HK-2 (cell line): ENCODE measurements at regions not wholly inside any gene's neighbourhood (a gene's known extent, or its start where the extent isn't known, plus 50 kb on each side); places are given as distances from the start of the nearest gene placed in this dataset.
"Not testable (repeated sequence)": the region's sequence is repeated elsewhere in the genome, so short reads cannot be mapped to it uniquely, and the experiment has no call there.

ENCODE experiments used
- DNase-seq: peaks from one replicate; pipeline ENCODE4 v3.0.0-alpha.2; 2018; ENCODE audit not compliant: unreplicated experiment

- no peak for DNase-seq
Observed at GRCh38 chr2:195359043-195359735, 297.8 kb upstream of the SLC39A10 start.

DNA sequence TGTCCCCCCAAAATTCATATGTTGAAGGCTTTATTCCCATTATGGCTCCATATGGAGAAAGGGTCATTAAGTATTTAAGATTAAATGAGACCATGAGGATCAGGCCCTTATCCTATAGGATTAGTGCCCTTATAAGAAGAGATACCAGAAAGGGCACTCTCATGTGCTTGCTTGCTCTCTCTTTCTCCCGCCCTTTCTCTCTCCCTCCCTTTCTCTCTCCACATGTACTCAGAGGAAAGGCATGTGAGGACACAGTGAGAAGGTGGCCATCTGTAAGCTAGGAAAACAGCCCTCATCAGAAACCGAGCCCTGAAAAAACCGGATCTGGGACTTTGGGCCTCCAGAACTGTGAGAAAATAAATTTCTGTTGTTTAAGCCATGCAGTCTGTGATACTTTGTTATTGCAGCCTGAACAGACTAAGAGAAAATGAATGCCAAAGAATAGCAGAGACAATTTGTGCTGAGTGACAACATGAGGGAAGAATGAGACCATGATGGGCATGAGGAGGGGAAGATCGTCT lies 300.0 kb upstream of the SLC39A10 start:
- no peak for DNase-seq

GRCh38 chr2:195356026-195356425 lies 301.0 kb upstream of the SLC39A10 start:
- DNase-seq, result no peak

- DNase-seq, result no peak
Observed at GRCh38 chr2:195352581-195352980, 304.4 kb upstream of the SLC39A10 start.

DNA sequence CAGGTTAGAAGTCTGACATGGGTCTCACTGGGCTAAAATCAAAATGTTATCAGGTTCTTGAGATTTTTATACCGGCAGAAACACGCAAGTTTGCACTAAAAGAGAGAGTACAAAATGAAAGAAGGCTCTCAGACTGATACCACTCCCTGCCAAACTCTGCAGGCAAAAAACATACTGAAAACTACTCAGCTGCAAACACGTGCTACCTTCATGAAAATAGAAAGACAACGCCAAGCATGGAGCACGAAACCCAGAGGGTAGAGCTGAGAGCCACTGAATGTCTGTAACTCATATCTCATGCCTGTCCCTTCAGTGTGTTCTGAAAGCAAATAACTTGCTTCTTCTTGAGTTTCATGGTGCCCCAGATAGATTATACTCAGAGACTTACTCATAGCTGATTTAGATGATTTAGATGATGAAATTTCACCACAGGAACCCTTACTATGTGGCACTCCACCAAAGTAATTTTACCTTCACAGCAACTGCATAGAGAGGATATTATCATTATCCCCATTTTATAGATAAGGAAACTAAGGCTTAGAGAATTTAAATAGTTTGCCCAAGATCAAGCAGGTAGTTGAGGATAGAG lies 313.0 kb upstream of the SLC39A10 start:
- no peak for DNase-seq

GRCh38 chr2:195343540-195343939 lies 313.5 kb upstream of the SLC39A10 start:
- no peak for DNase-seq

- no peak for DNase-seq
Observed at GRCh38 chr2:195342061-195342460, 315.0 kb upstream of the SLC39A10 start.

DNA sequence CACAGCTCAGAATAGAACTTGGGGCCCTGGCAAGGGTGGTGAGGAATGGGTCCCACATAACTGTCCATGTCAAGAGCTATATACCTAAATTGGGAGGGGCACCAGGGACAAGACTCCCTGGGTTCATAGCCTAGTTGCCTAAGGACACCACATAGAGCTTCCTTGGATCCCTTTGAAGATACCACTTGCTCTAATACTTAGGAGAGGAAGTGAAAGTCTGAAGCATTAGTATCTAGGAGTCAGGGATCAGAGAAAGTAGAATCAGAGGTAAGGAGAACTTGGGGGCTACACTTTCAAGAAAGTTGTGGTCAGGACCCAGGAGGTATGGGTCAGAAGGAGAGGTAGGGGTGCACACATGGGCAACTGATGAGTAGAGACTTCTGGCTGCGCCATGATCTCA lies 318.2 kb upstream of the SLC39A10 start:
- no peak for DNase-seq

DNA sequence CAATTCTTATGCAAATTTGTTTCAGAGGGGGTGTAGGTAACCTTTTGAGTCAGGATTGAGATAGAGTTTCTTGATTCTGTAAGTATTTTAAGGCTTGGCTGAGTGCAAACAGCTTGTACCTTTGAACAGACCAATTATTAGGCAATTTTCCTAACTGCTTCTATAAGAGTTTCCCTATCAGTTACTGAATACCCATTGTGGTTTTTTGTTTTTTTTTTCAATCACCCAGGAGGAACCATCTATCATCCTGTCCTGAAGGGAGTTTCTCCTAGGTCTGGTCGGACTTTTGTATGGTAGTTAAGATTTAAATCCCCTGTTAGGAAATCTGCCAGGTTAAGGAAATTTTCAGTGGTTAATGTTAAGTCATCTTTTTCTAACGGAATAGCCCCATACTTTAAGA lies 319.4 kb upstream of the SLC39A10 start:
- no peak for DNase-seq

GRCh38 chr2:195333869-195334268 lies 323.2 kb upstream of the SLC39A10 start:
- DNase-seq, result no peak

- no peak for DNase-seq
Observed at GRCh38 chr2:195331966-195332365, 325.1 kb upstream of the SLC39A10 start.

DNA sequence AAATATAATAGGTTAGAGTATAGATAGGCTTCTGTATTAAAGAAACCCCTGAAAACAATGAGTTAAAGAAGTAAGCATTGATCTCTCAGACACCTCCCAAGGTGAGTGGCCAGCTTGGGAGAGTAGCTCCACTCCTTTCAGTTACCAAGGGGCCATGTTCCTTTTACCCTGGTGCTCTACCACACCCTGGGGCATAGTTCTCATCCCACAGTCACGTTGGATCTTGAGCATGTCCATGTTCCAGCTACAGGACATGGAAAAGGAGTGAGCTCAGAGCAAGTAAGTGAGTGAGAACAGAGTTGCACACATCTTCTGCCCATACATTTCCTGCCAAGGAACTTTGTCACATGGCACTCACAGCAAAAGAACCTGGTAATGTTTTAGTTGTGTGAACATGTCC lies 325.9 kb upstream of the SLC39A10 start:
- no peak for DNase-seq

GRCh38 chr2:195330513-195330956 lies 326.5 kb upstream of the SLC39A10 start:
- no peak for DNase-seq

GRCh38 chr2:195329784-195330183 lies 327.2 kb upstream of the SLC39A10 start:
- DNase-seq, result not testable (repeated sequence)

- DNase-seq, result no peak
Observed at GRCh38 chr2:195326537-195326936, 330.5 kb upstream of the SLC39A10 start.

GRCh38 chr2:195322324-195322723 lies 334.7 kb upstream of the SLC39A10 start:
- DNase-seq, result no peak

DNA sequence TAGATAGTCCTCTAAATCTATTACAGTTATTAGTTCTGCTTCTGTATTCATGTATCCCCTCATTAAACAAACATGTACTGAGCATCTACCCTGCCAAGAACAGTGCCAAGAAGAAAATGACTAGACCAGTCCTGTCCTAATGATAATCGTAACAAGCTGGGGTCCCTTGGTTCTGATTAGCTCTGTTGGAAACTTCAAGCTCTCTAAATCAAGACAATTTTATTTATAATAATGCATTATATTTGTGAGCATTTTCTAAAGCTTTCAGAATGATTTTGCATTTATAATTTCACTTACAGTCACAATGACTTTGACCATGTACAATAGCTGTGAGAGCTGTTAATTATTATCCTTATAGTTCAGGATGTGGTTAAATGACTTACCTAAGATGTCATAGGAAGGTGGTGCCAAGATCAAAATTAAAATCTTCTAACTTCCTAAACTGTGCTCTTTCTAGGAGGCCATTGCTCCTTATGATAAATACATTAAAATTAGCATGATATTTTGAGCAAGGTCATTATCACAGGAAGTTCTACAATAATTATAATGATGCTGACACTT lies 336.5 kb upstream of the SLC39A10 start:
- no peak for DNase-seq

DNA sequence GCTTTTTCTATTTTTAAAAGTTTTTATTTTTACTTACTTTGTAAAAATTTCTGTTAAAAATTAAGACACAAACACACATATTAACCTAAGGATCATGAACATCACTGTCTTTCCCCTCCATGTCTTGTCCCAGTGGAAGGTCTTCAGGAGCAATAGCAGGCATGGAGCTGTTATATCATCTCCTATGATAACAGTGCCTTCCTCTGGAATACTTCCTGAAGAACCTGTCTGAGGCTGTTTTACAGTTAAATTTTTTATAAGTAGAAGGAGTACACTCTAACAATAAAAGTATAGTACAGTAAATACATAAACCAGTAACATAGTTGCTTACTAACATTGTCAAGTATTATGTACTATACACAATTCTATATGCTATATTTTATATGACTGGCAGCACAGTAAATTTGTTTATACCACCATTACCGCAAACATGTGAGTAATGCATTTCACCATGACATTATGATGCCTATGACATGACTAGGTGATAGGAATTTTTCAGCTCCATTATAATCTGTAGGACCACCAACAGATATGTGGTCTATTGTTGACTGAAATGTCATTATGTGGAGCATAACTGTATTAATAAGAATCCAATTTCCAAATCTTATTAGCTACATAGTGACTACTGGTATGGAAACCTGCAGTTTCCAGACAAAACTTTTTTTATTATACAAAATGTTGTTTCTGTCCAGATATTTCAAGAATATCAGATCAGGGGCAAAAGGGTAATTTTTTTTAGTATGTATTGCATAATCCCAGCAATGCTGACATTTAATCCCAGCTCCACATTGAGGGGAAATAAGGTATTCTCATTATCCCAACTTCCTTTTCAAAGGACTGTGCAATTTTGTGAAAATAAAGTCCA lies 337.2 kb upstream of the SLC39A10 start:
- no peak for DNase-seq

DNA sequence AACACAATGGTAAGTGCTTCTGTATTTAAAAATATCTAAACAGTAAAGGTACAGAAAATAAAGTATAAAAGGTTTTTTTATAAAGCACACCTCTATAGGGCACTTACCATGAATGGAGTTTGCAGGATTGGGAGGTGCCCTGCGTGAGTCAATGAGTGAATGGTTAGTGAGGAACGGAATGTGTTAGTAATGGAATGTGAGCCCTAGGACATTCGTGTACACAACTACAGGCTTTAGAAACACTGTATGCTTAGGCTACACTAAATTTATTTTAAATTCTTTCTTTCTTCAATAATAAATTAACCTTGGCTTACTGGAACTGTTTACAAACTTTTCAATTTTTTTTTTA lies 337.9 kb upstream of the SLC39A10 start:
- peak; percentile 34 for DNase-seq

- DNase-seq, result no peak
Observed at GRCh38 chr2:195318440-195319111, 338.4 kb upstream of the SLC39A10 start.

- no peak for DNase-seq
Observed at GRCh38 chr2:195317550-195317949, 339.5 kb upstream of the SLC39A10 start.

DNA sequence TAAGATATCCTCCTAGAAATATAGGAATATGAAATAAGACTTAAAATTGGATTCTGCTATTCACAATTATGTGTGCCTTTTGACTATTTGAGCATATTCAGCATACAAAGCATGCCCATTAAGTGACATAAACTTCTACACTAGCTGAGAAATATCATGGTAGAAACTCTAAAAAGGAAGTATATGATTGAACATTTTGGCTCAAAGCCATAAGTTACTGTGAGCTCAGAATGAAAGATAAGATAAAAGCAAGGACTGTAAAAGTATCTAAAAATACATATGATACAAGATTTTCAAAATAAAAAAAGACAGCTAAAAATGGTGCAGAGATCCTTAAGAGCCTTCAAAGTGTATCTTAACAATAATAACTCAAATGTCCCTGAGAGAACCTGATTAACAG lies 340.5 kb upstream of the SLC39A10 start:
- no peak for DNase-seq
